Caco-2 (cell line): ENCODE measurements at regions not wholly inside any gene's neighbourhood (a gene's known extent, or its start where the extent isn't known, plus 50 kb on each side); places are given as distances from the start of the nearest gene placed in this dataset.

ENCODE experiments used
- BruUV-seq: library from RNA; stranded (reverse); fragments of 400-500 nt; replicated peaks from 2 replicates; lab custom pipeline; 2021; lab: Mats Ljungman, UMichigan
- CTCF ChIA-PET: fragments of 300-600 bp; sonication (Branson Sonifier 250); formaldehyde crosslinking; loops from one replicate; lab custom pipeline; 2022; ENCODE audit warnings: antibody characterized with exemption; lab: Charles Lee
- POLR2A ChIA-PET: fragments of 300-600 bp; sonication (Branson Sonifier 250); formaldehyde crosslinking; loops from one replicate; lab custom pipeline; 2022; ENCODE audit warnings: antibody characterized with exemption; lab: Charles Lee
- DNase-seq, 2 experiments: peaks; one replicate each; pipeline versions ENCODE4 v3.0.0 to v3.0.0-alpha.2; 2020 to 2022
- H3K27me3 ChIP-seq: replicated peaks from 2 replicates; pipeline ENCODE4 v1.6.0; 2011; ENCODE audit warnings: low read length; ENCODE audit not compliant: control insufficient read depth, insufficient read depth
- H3K36me3 ChIP-seq: 2 replicates; pipeline ENCODE4 v1.5.1; 2011; ENCODE audit warnings: low read length; ENCODE audit not compliant: control insufficient read depth, insufficient read depth
- H3K4me1 ChIP-seq: fragments of 250-450 bp; sonication (Bioruptor Pico); 2 replicates; pipeline ENCODE4 v1.5.1; 2020; ENCODE audit warnings: mild to moderate bottlenecking
- H3K4me3 ChIP-seq: 2 replicates; pipeline ENCODE4 v1.5.1; 2011; ENCODE audit warnings: low read depth, mild to moderate bottlenecking, control low read depth, low read length
- H3K9me3 ChIP-seq: fragments of 250-450 bp; sonication (Bioruptor Pico); 2 replicates; pipeline ENCODE4 v1.5.1; 2020; ENCODE audit warnings: mild to moderate bottlenecking, moderate library complexity
- H3K27ac Mint-ChIP-seq: one replicate; pipeline ENCODE4 v1.8.0; 2022; ENCODE audit warnings: mixed read lengths; ENCODE audit not compliant: unreplicated experiment
- H3K27me3 Mint-ChIP-seq: one replicate; pipeline ENCODE4 v1.8.0; 2022; ENCODE audit warnings: mixed read lengths; ENCODE audit not compliant: insufficient read depth, unreplicated experiment
- H3K36me3 Mint-ChIP-seq: one replicate; pipeline ENCODE4 v1.8.0; 2022; ENCODE audit warnings: mild to moderate bottlenecking, mixed read lengths; ENCODE audit not compliant: insufficient read depth, unreplicated experiment
- H3K4me1 Mint-ChIP-seq: one replicate; pipeline ENCODE4 v1.8.0; 2022; ENCODE audit warnings: low read depth, mixed read lengths; ENCODE audit not compliant: unreplicated experiment
- H3K4me3 Mint-ChIP-seq: one replicate; pipeline ENCODE4 v1.8.0; 2022; ENCODE audit warnings: mild to moderate bottlenecking, moderate library complexity, mixed read lengths; ENCODE audit not compliant: unreplicated experiment
- H3K9me3 Mint-ChIP-seq: one replicate; pipeline ENCODE4 v1.8.0; 2022; ENCODE audit warnings: mixed read lengths; ENCODE audit not compliant: unreplicated experiment
- CTCF ChIP-seq, 2 experiments: fragments of 200-600 bp in 1 of 2; IDR thresholded peaks; 1 replicate in 1 of 2; 2 replicates in 1 of 2; pipeline versions ENCODE4 v1.5.1 to v1.8.0; 2011 to 2022; ENCODE audit warnings: antibody characterized with exemption in 1 of 2, control low read depth in 1 of 2, inconsistent platforms in 1 of 2, low read depth in 1 of 2, low read length in 1 of 2, mild to moderate bottlenecking in 1 of 2, moderate library complexity in 1 of 2; ENCODE audit not compliant: insufficient read depth in 1 of 2, severe bottlenecking in 1 of 2, unreplicated experiment in 1 of 2
- intact Hi-C: fragments of 100-400 bp; cut with micrococcal nuclease; formaldehyde crosslinking; loops from one replicate; pipeline ENCODE4 v1.10.0; 2022; ENCODE audit not compliant: unreplicated experiment

GRCh38 chr10:129171812-129172211, 295.2 kb upstream of the MGMT start:
- Mint-ChIP-seq H3K4me1 (no peaks in the 10 kb centered on the region), H3K27ac (no peak overlapping the region), H3K27me3 (peaks cover 23% of the 10 kb centered on the region), H3K9me3 (no peaks in the 10 kb centered on the region), H3K36me3 (no peaks in the 10 kb centered on the region), H3K4me3 (no peak overlapping the region)
- TF ChIP-seq CTCF (IDR thresholded peaks at IDR 0.05; ENCODE audit: insufficient read depth in 1 of 2, low read depth in 1 of 2, low read length in 1 of 2, severe bottlenecking in 1 of 2, unreplicated experiment in 1 of 2): no peak
- H3K36me3 ChIP-seq: no peaks in the 10 kb centered on the region
- intact Hi-C loops: no loop called here
- BruUV-seq: no TSS peak
- ChIA-PET POLR2A (interaction anchor here (0.6 kb wide), 1 partner anchor 440 kb away, joined by 3 read pairs; no protein-coding TSS in a partner anchor), CTCF (no interaction called here)
- no peaks in the 10 kb centered on the region for H3K4me1 ChIP-seq
- H3K27me3 ChIP-seq: no peaks in the 10 kb centered on the region; the same call in 1 of the 2 replicates
- H3K9me3 ChIP-seq: no peaks in the 10 kb centered on the region
- no peak for DNase-seq
- H3K4me3 ChIP-seq: no peak overlapping the region

- Mint-ChIP-seq H3K4me3 (no peak overlapping the region), H3K27ac (no peak overlapping the region), H3K4me1 (no peaks in the 10 kb centered on the region), H3K9me3 (no peaks in the 10 kb centered on the region), H3K36me3 (no peaks in the 10 kb centered on the region), H3K27me3 (peaks cover 28% of the 10 kb centered on the region)
- H3K27me3 ChIP-seq: no peaks in the 10 kb centered on the region
- H3K4me3 ChIP-seq: no peak overlapping the region
- CTCF ChIA-PET: no interaction called here
- POLR2A ChIA-PET: no interaction called here
- DNase-seq: no peak
- no TSS peak for BruUV-seq
- no peaks in the 10 kb centered on the region for H3K9me3 ChIP-seq
- no peaks in the 10 kb centered on the region for H3K4me1 ChIP-seq
- intact Hi-C loops: no loop called here
- TF ChIP-seq CTCF (IDR thresholded peaks at IDR 0.05; ENCODE audit: insufficient read depth in 1 of 2, low read depth in 1 of 2, low read length in 1 of 2, severe bottlenecking in 1 of 2, unreplicated experiment in 1 of 2): no peak
- H3K36me3 ChIP-seq: no peaks in the 10 kb centered on the region
These were observed 292.6 kb upstream of the MGMT start for GRCh38 chr10:129174232-129175014.

- no peak overlapping the region for H3K27ac Mint-ChIP-seq
- no peaks in the 10 kb centered on the region for H3K9me3 Mint-ChIP-seq
- ChIA-PET CTCF (no interaction called here), POLR2A (no interaction called here)
- no peak overlapping the region for H3K4me3 Mint-ChIP-seq
- BruUV-seq: no TSS peak
- H3K4me3 ChIP-seq: no peak overlapping the region
- peaks cover 25% of the 10 kb centered on the region for H3K27me3 Mint-ChIP-seq
- intact Hi-C loops: no loop called here
- no peak for DNase-seq
- H3K4me1 Mint-ChIP-seq: no peaks in the 10 kb centered on the region
- no peaks in the 10 kb centered on the region; the same call in 1 of the 2 replicates for H3K27me3 ChIP-seq
- H3K4me1 ChIP-seq: no peaks in the 10 kb centered on the region
- no peak for TF ChIP-seq CTCF (IDR thresholded peaks at IDR 0.05; ENCODE audit: insufficient read depth in 1 of 2, low read depth in 1 of 2, low read length in 1 of 2, severe bottlenecking in 1 of 2, unreplicated experiment in 1 of 2)
- no peaks in the 10 kb centered on the region for H3K36me3 ChIP-seq
- H3K36me3 Mint-ChIP-seq: no peaks in the 10 kb centered on the region
- H3K9me3 ChIP-seq: no peaks in the 10 kb centered on the region
These were observed 287.6 kb upstream of the MGMT start for GRCh38 chr10:129179245-129179971.
